HG03175 (cell line): ENCODE measurements at regions not wholly inside any gene's neighbourhood (a gene's known extent, or its start where the extent isn't known, plus 50 kb on each side); places are given as distances from the start of the nearest gene placed in this dataset.
A peak's percentile ranks its signal among the peaks of the same experiment; 100 is the strongest.

Source experiments
- ATAC-seq: cut with Tn5 transposase; IDR thresholded peaks from one replicate; pipeline ENCODE4 v1.9.1; 2021; ENCODE audit warnings: mild to moderate bottlenecking, moderate library complexity; ENCODE audit not compliant: unreplicated experiment

- ATAC-seq = peak; percentile 36
Measured at GRCh38 chr14:82414853-82415539, 881.3 kb upstream of the SEL1L start.

- no peak for ATAC-seq
Measured at GRCh38 chr14:82419933-82420332, 886.3 kb upstream of the SEL1L start.

- no peak for ATAC-seq
Measured at GRCh38 chr14:82420871-82421270, 887.2 kb upstream of the SEL1L start.

DNA sequence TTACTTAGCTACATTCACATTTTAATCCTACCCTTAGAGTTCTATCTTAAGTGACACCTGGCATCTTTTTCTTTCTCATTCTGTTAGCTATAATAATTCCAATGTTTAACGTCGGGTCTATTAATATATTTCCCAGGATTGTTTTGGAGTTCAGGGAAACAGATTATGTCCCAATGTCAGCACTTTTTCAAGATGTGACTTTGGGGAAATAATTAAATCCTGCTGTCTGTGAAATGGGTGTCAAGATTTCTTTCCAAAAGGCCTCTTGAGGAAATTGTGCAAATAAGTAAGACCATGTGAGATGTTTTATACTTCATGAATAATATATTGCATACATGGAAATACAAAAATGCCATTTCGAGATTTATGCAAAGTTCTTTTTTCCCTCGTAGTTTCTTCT is 887.6 kb upstream of the SEL1L start:
- ATAC-seq = no peak

- no peak for ATAC-seq
Measured at GRCh38 chr14:82422230-82422629, 888.6 kb upstream of the SEL1L start.

DNA sequence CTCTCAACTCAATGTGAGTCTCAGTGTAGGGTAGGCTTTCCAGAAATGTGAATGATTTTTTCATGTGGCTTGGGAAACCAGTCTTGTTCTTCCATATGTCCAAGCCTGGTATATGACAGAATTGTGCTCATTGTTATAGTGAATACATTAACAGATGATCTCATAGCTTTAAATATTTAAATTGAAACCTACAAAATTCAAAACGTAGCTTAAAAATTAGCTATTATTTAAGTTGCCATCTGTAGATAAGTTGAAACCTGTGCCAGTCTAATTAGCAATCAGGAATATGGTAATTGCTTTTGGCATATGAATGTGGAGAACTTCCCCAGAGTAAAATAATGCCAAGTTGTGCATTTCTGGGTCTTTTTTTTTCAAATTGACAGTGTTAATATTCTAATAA is 891.6 kb upstream of the SEL1L start:
- ATAC-seq = no peak

- ATAC-seq = no peak
Measured at GRCh38 chr14:82431031-82431430, 897.4 kb upstream of the SEL1L start.

GRCh38 chr14:82432301-82433105 is 898.9 kb upstream of the SEL1L start:
- ATAC-seq = no peak

GRCh38 chr14:82438436-82438835 is 904.8 kb upstream of the SEL1L start:
- ATAC-seq = no peak

- no peak for ATAC-seq
Measured at GRCh38 chr14:82441270-82441669, 907.6 kb upstream of the SEL1L start.

DNA sequence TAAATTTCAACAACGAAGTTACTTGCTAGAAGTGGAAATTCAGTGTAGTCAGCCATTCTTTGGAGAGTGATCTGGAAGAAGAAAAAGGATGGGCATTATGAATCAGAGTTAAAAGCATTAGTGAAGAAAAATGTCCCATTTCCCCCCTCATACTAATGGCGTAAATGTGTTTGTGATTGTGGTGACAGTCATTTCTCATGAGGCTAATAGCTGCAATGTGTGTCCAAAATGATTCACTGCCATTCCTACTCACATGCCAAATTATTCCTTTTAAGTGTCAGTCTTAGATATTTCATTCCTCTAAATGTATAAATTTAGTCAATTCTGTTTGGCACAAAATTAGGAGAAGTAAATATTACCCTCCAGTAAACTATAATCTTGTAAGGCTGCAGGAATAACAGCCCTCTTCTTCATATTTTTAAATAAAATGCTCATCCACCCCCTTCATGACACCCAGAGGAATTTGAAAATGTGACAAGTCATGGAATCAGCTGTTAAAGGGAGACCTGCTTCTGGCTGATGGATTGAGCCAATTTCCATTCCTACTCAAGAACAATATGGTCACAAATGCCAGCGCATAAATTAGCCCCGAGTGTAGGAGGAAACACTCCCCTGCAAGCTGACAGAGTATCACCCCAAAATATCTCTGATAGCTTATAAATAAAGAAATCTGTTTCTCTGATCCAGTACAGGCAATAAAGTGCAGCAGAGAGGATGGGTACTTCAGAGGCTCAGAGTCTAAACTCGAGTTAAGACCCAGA is 912.3 kb upstream of the SEL1L start:
- ATAC-seq = no peak

DNA sequence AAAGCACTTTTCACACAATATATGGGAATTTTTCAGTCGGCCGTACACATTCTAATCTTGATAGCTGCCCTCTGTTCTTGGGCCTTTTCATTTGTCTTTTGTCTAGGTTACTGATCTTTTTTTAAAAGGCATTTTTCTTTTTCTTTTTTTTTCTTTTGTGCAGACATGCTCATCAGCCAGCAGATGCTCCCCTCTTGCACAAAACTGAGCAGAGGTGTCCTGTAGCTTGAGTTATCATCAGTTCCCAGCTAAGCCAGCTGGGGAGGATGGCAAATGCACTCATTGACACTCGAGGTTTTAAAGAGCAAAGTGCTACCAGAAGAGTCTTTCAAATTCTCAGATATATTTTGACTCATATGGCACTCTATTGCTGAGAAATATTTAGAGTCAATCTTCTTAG is 913.9 kb upstream of the SEL1L start:
- no peak for ATAC-seq

DNA sequence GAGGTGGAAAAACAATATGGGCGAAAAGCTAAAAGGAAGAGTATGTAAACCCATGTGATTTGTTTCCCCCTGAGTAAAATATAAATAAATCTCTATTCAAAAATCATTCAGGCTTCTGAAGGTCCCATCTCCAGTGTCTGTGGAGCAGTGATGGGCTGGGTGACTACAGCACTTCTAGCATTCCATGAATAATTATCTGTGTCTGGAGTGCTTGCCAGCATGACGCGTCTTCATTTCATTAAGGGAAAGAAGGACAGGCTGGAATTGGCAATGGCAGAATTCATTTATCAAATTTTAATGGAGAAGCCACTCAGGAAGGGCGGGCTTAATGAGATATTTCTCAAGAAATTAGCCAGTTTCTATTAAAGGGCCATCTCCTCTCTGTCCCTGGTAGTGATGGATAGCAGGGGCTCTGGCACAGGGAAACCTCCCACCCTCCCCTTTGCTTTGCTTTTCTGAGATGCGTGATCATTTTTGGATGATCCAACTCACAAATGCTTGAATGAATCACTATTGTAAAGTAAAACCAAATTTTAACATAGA is 916.3 kb upstream of the SEL1L start:
- ATAC-seq = no peak

GRCh38 chr14:82451675-82452074 is 918.0 kb upstream of the SEL1L start:
- ATAC-seq = no peak

DNA sequence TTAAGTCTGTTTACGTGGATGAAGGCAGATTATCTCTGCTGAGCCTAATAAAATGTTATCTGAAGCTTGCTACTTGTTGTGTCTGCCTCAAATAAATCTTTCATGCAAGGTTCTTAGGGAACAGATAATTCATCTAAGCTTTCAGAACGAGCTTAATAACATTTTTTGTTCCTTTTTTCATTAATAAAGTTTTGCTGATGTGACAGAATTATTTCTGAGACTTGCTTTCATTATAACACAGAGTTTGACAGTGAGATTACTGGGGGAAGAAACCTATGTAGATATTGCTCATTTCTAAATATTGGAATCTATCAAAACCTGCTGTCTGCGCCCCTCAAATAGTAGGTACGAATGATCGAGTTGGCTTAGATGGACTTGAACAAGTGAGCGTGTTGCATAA is 948.7 kb upstream of the SEL1L start:
- no peak for ATAC-seq

- ATAC-seq = no peak
Measured at GRCh38 chr14:82488473-82488872, 954.8 kb upstream of the SEL1L start.

DNA sequence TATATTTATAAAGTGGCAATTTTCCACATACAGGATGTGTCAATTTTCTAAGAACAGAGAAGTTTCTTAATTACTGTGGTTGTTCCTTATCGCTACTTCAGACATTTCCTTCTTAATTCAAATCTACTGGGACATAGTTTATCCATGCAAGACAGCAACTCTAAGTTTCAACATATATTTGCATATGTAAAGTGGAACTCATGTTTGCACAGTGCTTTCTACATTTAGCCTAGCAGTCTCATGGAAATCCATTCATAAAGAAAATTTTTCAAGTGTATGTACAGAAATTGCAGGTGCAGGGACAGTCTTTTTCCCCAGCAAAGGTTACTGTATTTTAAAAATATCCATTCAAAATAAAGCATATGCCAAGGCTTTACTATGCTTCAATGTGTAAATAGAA is 956.7 kb upstream of the SEL1L start:
- ATAC-seq = no peak

GRCh38 chr14:82492157-82492556 is 958.5 kb upstream of the SEL1L start:
- no peak for ATAC-seq

DNA sequence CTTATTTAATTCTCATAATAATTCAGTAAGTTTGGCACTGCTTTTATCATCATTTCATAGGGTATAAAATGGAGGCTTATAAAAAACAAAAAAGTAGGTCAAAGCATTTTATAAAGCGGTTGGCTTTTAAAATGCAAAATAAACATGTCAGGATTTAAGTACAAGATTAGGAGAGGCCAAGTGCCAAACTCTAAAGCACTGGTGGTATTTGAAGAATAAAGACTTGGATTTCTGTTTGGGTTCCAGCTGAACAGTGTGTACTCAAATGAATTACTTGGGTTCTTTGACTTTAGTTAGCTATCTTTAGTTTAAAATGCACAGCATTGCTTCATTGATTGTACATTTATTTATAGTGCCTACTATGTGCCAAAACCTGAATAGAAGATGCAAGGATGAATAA is 966.6 kb upstream of the SEL1L start:
- no peak for ATAC-seq

DNA sequence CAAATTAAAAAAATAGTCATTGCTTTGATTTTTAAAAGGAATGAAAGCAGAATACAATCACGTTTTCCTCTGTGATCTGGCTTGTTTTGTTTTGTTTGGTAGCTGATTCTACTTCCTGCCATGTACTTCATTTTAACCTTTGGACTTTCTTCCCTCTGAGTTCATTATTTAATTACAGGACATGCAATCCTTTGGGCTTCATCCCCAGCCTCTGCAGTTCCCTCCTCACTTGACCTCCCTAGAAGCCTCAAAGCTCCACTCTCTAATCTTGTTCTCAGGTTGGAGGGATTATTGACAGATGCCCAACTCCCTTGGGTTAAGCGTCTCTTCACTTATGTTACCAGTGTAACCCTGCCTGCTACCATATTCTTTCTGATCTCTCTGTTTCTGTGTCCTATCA is 967.9 kb upstream of the SEL1L start:
- no peak for ATAC-seq

GRCh38 chr14:82502043-82502442 is 968.4 kb upstream of the SEL1L start:
- ATAC-seq = no peak

GRCh38 chr14:82504894-82505293 is 971.2 kb upstream of the SEL1L start:
- no peak for ATAC-seq
